WTC11 (cell line): ENCODE measurements at regions not wholly inside any gene's neighbourhood (a gene's known extent, or its start where the extent isn't known, plus 50 kb on each side); places are given as distances from the start of the nearest gene placed in this dataset.

Experiments
- ATAC-seq: fragments of 200-7000 bp; cut with Tn5 transposase; 2 replicates; pipeline ENCODE4 v1.10.0; 2021; ENCODE audit warnings: mild to moderate bottlenecking, moderate library complexity
- CTCF ChIA-PET: fragments of 300-600 bp; sonication (Branson Sonifier 250); formaldehyde crosslinking; loops from one replicate; lab custom pipeline; 2021; ENCODE audit warnings: antibody characterized with exemption; lab: Charles Lee
- POLR2A ChIA-PET: fragments of 350-600 bp; sonication (Branson Sonifier 250); formaldehyde crosslinking; loops from one replicate; lab custom pipeline; 2021; ENCODE audit warnings: antibody characterized with exemption; lab: Charles Lee
- DNase-seq: peaks from one replicate; pipeline ENCODE4 v3.0.0; 2021; ENCODE audit warnings: low spot score
- H3K27ac Mint-ChIP-seq: 2 replicates; pipeline ENCODE4 v1.8.0; 2021; ENCODE audit warnings: mixed read lengths
- H3K27me3 Mint-ChIP-seq: 2 replicates; pipeline ENCODE4 v1.8.0; 2021; ENCODE audit warnings: low read depth, mild to moderate bottlenecking, moderate library complexity, mixed read lengths
- H3K36me3 Mint-ChIP-seq: 2 replicates; pipeline ENCODE4 v1.8.0; 2021; ENCODE audit warnings: mixed read lengths
- H3K4me1 Mint-ChIP-seq: 2 replicates; pipeline ENCODE4 v1.8.0; 2022; ENCODE audit warnings: mixed read lengths
- H3K4me3 Mint-ChIP-seq: 2 replicates; pipeline ENCODE4 v1.8.0; 2021; ENCODE audit warnings: mild to moderate bottlenecking, moderate library complexity, mixed read lengths
- H3K9me3 Mint-ChIP-seq: 2 replicates; pipeline ENCODE4 v1.8.0; 2021; ENCODE audit warnings: mixed read lengths
- AFF4 ChIP-seq: sonication (generic); formaldehyde crosslinking; IDR thresholded peaks from 2 replicates; pipeline ENCODE4 v1.8.1; 2023; ENCODE audit warnings: mild to moderate bottlenecking, missing genetic modification reagents, borderline replicate concordance
- CBFB ChIP-seq: sonication (generic); formaldehyde crosslinking; IDR thresholded peaks from 2 replicates; pipeline ENCODE4 v1.8.1; 2022; ENCODE audit warnings: mild to moderate bottlenecking, low read depth, missing genetic modification reagents
- ELF4 ChIP-seq: sonication (generic); formaldehyde crosslinking; IDR thresholded peaks from 2 replicates; pipeline ENCODE4 v1.8.1; 2022; ENCODE audit warnings: low read depth, mild to moderate bottlenecking, moderate library complexity, missing genetic modification reagents
- GABPB1 ChIP-seq: sonication (generic); formaldehyde crosslinking; IDR thresholded peaks from 2 replicates; pipeline ENCODE4 v1.8.1; 2023; ENCODE audit warnings: mild to moderate bottlenecking, missing genetic modification reagents
- HMGA2 ChIP-seq: fragments of 250-450 bp; sonication (Bioruptor Pico); IDR thresholded peaks from 2 replicates; pipeline ENCODE4 v1.4.0; 2021; ENCODE audit warnings: mild to moderate bottlenecking, moderate library complexity
- IRF2 ChIP-seq: sonication (generic); formaldehyde crosslinking; IDR thresholded peaks from 2 replicates; pipeline ENCODE4 v1.8.0; 2022; ENCODE audit warnings: low read depth, missing genetic modification reagents, borderline replicate concordance
- JUN ChIP-seq: sonication (generic); formaldehyde crosslinking; IDR thresholded peaks from 2 replicates; pipeline ENCODE4 v1.8.0; 2023; ENCODE audit warnings: mild to moderate bottlenecking, missing genetic modification reagents
- KAT7 ChIP-seq: sonication (generic); formaldehyde crosslinking; IDR thresholded peaks from 2 replicates; pipeline ENCODE4 v1.8.1; 2023; ENCODE audit warnings: missing genetic modification reagents, mild to moderate bottlenecking, borderline replicate concordance
- MXD4 ChIP-seq: fragments of 250-450 bp; sonication (Bioruptor Pico); IDR thresholded peaks from 2 replicates; pipeline ENCODE4 v1.8.0; 2021; ENCODE audit warnings: mild to moderate bottlenecking, moderate library complexity, borderline replicate concordance
- MYBL2 ChIP-seq: sonication (generic); formaldehyde crosslinking; IDR thresholded peaks from 2 replicates; pipeline ENCODE4 v1.8.1; 2023; ENCODE audit warnings: mild to moderate bottlenecking, moderate library complexity, missing genetic modification reagents
- NR3C1 ChIP-seq: sonication (generic); formaldehyde crosslinking; conservative IDR thresholded peaks from 2 replicates; pipeline ENCODE4 v1.8.1; 2023; ENCODE audit warnings: low read depth, mild to moderate bottlenecking, missing genetic modification reagents
- OVOL2 ChIP-seq: fragments of 250-450 bp; sonication (Bioruptor Pico); IDR thresholded peaks from 2 replicates; pipeline ENCODE4 v1.9.0; 2021; ENCODE audit warnings: mild to moderate bottlenecking, borderline replicate concordance
- PRRX2 ChIP-seq: fragments of 250-450 bp; sonication (Bioruptor Pico); IDR thresholded peaks from 2 replicates; pipeline ENCODE4 v1.8.0; 2021; ENCODE audit warnings: mild to moderate bottlenecking
- RELA ChIP-seq: sonication (generic); formaldehyde crosslinking; IDR thresholded peaks from 2 replicates; pipeline ENCODE4 v1.8.1; 2022; ENCODE audit warnings: missing genetic modification reagents, mild to moderate bottlenecking, borderline replicate concordance
- SMAD4 ChIP-seq: sonication (generic); formaldehyde crosslinking; IDR thresholded peaks from 2 replicates; pipeline ENCODE4 v1.8.0; 2022; ENCODE audit warnings: mild to moderate bottlenecking, missing genetic modification reagents
- STAT6 ChIP-seq: sonication (generic); formaldehyde crosslinking; conservative IDR thresholded peaks from 2 replicates; pipeline ENCODE4 v1.8.1; 2023; ENCODE audit warnings: mild to moderate bottlenecking, low read depth, missing genetic modification reagents, moderate library complexity
- TCF7 ChIP-seq: sonication (generic); formaldehyde crosslinking; IDR thresholded peaks from 2 replicates; pipeline ENCODE4 v1.8.0; 2022; ENCODE audit warnings: mild to moderate bottlenecking, low read depth, missing genetic modification reagents, moderate library complexity
- ZNF138 ChIP-seq: sonication (generic); formaldehyde crosslinking; conservative IDR thresholded peaks from 2 replicates; pipeline ENCODE4 v1.8.1; 2022; ENCODE audit warnings: mild to moderate bottlenecking, moderate library complexity, missing genetic modification reagents
- ZNF219 ChIP-seq: sonication (generic); formaldehyde crosslinking; IDR thresholded peaks from 2 replicates; pipeline ENCODE4 v1.8.0; 2023; ENCODE audit warnings: missing genetic modification reagents, mild to moderate bottlenecking, borderline replicate concordance
- ZNF317 ChIP-seq: sonication (generic); formaldehyde crosslinking; IDR thresholded peaks from 2 replicates; pipeline ENCODE4 v1.8.1; 2023; ENCODE audit warnings: low read depth, mild to moderate bottlenecking, moderate library complexity, missing genetic modification reagents, borderline replicate concordance
- ZNF416 ChIP-seq: fragments of 250-450 bp; sonication (Bioruptor Pico); IDR thresholded peaks from 2 replicates; pipeline ENCODE4 v1.9.0; 2021; ENCODE audit warnings: mild to moderate bottlenecking, inconsistent platforms

- ChIA-PET CTCF (interaction anchor here (0.6 kb wide), 1 partner anchor 197 kb away, joined by 3 read pairs; no protein-coding TSS in a partner anchor), POLR2A (no interaction called here)
- Mint-ChIP-seq H3K27ac (no peak overlapping the region), H3K36me3 (no peaks in the 10 kb centered on the region), H3K4me3 (no peak overlapping the region), H3K4me1 (peaks cover 17% of the 10 kb centered on the region), H3K27me3 (no peaks in the 10 kb centered on the region), H3K9me3 (no peaks in the 10 kb centered on the region)
- ATAC-seq (peak; percentile 43), DNase-seq (no peak)
- TF ChIP-seq ZNF138 (CRISPR knock-in tag), result no peak
- no peak for TF ChIP-seq MYBL2 (CRISPR knock-in tag)
- TF ChIP-seq GABPB1 (CRISPR knock-in tag), result no peak
- TF ChIP-seq RELA, result no peak
- TF ChIP-seq ZNF317 (CRISPR knock-in tag), result no peak
- no peak for TF ChIP-seq CBFB
- no peak for TF ChIP-seq STAT6 (CRISPR knock-in tag)
- TF ChIP-seq ZNF219 (CRISPR knock-in tag), result no peak
- no peak for TF ChIP-seq SMAD4 (CRISPR knock-in tag)
- no peak for TF ChIP-seq PRRX2
- TF ChIP-seq HMGA2 (CRISPR knock-in tag), result no peak
- no peak for TF ChIP-seq IRF2
- no peak for TF ChIP-seq TCF7 (CRISPR knock-in tag)
- no peak for TF ChIP-seq NR3C1 (CRISPR knock-in tag)
- TF ChIP-seq OVOL2 (CRISPR knock-in tag), result no peak
- TF ChIP-seq AFF4 (CRISPR knock-in tag), result no peak
- TF ChIP-seq ZNF416 (CRISPR knock-in tag), result no peak
- no peak for TF ChIP-seq JUN (CRISPR knock-in tag)
- no peak for TF ChIP-seq KAT7
- TF ChIP-seq ELF4 (CRISPR knock-in tag), result no peak
These were observed 195.8 kb upstream of the BDNF start for GRCh38 chr11:27896096-27896495.

GRCh38 chr11:27894552-27894951 is 194.3 kb upstream of the BDNF start:
- CTCF ChIA-PET, result no interaction called here
- Mint-ChIP-seq H3K27me3 (peaks cover 9% of the 10 kb centered on the region), H3K4me3 (no peak overlapping the region), H3K36me3 (no peaks in the 10 kb centered on the region), H3K27ac (no peak overlapping the region), H3K4me1 (peaks cover 15% of the 10 kb centered on the region), H3K9me3 (peaks cover 10% of the 10 kb centered on the region)
- ATAC-seq, result no peak
- POLR2A ChIA-PET, result no interaction called here
- TF ChIP-seq MXD4, result no peak
- DNase-seq, result no peak
